Smooth muscle cell of the brain vasculature (primary cell): ENCODE measurements at regions not wholly inside any gene's neighbourhood (a gene's known extent, or its start where the extent isn't known, plus 50 kb on each side); places are given as distances from the start of the nearest gene placed in this dataset.

Experiments
- DNase-seq: peaks from one replicate; pipeline ENCODE4 v3.0.0-alpha.2; 2012; ENCODE audit warnings: low read depth, low spot score

DNA sequence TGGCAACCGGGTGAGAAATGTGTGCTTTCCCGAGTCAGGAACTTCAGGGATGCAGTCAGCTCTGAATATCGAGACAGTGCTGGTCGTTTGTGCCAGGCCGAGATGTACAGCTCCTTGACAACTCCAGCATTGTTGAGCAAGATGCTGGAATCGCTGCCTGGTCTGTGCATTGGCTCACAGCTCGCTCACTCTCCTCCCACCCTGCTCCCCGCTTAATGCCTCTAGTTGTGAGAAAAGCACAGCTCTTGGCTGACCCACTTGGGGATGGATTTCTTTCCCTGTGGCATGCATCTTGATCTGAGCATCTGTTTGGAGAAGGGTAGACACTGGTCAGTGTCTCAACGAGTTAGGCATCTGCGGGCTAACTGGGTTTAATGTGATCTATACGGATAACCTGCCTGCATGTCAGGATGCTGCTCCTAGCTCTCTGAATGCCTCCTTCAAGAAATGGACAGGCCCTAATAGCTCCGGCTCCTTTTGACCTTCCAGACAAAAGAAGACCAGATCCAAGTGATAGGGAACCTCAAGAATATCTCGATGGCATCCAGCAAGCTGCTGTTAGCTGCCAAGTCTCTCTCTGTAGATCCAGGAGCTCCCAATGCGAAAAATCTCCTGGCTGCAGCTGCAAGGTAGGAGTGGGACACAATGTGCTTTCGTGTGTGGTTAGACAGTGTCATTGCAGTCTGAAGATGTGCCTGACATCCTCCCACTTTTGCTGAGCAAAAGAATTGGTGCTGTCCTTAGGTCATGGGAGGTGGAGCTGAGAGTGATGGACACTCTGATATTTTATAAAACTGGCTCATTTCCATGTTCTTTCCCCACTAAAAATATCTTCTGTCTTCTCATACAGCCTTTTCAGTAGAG lies 302.2 kb upstream of the TPM1 start:
- DNase-seq, result no peak

DNA sequence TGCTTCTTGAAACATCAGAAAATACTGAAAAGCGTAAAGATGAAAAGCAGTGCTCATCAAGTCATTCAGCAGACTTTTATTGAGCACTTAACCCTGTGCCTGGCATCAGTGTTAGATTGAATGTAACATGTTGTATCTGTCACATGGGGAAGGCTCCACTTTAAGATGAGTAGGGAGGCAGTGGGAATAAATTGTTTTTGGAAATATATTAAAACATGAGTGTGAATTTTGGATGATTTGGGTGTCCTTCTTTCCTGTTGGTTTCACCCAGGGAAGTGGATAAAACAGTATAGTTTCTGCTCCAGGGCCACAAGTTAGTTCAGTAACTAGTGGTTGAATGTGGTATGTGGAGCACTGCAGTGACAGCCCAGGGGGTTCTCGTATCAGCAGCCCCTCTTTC lies 301.4 kb upstream of the TPM1 start:
- no peak for DNase-seq

DNA sequence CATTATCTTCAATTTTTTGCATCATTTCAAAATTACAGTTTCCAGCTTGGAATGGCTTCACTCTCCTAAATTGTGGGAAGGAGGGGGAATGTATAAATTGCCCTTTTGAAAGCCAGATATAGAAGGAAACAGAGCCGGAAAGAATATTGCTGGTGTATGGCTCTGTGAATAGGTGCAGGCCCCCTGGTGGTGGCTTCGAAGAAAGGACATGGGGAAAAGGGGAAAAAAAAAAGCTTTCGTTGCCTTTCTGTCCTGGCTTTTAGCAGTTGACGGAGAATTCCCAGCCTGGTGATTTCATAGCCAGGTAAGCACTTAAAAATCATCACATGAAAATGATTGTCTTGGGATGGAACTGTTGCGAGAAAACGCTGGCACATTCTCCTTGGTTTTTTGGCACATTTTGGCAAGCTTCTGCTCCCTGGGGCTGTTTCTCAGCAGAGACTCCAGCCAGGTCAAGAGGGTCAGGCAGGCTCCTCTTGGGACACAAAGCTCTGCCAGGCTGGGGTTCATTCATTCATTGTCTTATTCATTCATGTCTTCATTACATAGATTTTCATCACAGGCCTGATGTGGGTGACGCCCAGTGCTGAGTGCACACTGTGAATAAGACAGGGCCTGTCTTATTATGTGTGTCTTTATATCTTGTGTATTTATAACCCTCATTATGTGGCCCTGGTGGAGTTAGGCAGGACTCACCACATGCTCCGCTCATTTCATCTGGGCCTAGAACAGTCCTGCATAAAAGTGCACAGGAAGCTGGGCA lies 300.0 kb upstream of the TPM1 start:
- peak; percentile 39 for DNase-seq

DNA sequence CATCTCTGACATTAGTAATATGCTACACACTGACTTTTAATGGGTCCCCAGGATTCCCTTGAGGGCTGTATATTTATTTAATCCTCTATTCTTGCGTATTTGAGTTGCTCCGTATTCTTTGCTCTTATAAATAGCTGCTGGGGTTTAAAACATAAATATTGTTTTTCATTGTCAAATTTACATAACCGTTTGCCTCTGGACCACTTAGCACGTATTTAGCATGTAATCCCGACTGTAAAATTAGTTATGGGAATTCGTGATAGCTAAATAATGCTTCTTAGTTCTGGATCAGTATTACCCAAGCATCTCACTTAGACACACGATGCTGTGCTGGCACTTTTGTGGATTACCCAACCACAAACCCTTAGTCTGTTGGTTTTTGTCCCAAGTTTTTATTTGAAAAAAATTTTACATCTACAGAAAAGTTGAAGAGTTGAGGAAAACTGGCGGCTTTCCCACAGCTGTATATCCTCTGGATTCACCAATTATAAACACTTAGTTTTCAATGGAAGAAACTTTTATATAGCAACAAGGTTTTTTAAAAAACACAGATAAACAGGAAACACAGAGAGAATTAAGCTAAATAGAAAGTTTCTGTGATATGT lies 296.8 kb upstream of the TPM1 start:
- no peak for DNase-seq

DNA sequence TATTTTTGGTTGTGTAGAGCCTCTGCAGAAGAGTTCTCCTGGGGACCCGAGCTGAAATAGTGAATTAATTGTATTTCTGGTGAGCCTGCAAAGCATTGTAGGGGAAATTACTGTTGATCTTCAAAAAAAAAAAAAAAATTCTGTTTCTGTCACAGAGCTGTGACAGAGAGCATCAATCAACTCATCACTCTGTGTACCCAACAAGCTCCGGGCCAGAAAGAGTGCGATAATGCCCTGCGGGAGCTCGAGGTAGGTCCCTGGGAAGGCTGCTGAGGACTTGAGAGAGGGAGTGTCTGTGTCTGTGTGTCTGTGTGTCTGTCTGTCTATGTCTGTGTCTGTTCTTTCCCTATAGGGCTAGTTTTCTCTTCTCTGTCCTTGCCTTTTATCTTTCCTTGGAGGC lies 294.4 kb upstream of the TPM1 start:
- no peak for DNase-seq

DNA sequence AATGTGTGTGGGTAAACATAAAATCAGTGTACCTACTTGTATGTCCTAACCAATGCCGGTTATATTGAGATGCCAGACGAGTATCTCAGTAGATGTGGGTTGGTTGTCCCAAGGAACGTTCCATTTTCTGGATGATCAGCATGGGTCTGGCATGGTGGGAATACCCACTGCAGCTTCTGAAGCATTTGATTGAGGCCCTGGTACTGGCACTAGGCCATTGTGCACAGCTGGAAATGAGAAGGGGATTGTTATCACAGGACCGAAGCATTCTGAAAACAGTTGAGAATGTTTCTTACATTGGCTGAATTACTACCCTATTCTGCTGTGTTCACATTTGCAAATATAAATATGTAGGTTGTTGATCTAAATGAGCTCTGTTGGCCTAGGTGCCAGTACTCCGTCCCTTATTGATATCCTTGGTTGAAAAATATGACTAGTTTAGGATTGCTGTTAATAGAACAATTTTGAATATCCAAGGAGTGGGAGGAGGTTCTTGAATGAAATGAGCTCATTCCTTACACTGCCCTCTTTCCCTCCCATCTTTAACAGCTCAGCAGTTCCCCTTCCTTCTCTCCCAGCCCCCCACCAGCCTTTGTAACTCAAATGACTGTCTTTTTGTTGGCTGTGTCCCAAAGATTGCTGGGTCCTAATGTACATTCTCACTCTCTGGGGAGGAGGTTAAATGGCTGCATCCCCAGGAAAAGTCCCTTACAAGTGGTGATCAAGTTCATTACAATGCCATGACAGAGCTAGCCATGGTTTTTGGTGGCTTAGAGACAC lies 293.3 kb upstream of the TPM1 start:
- DNase-seq, result peak; percentile 50

DNA sequence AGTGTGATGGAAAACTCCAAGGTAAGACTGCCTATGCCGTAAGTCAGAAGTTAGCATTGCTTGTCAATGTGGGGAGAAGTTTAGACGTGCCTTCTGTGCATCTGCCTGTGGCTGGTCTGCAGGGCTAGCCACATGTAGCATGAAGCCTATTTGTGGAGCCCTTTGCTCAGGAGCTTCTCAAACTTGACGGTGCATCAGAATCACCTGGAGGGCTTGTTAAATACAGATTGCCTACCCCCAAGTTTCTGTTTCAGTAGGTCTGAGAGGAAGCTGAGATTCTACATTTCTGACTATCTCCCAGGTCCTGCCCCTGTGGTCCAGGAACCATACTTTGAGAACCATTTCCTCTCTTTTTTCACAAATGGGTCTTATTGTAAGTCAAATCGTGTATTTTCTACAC lies 292.1 kb upstream of the TPM1 start:
- DNase-seq, result no peak

DNA sequence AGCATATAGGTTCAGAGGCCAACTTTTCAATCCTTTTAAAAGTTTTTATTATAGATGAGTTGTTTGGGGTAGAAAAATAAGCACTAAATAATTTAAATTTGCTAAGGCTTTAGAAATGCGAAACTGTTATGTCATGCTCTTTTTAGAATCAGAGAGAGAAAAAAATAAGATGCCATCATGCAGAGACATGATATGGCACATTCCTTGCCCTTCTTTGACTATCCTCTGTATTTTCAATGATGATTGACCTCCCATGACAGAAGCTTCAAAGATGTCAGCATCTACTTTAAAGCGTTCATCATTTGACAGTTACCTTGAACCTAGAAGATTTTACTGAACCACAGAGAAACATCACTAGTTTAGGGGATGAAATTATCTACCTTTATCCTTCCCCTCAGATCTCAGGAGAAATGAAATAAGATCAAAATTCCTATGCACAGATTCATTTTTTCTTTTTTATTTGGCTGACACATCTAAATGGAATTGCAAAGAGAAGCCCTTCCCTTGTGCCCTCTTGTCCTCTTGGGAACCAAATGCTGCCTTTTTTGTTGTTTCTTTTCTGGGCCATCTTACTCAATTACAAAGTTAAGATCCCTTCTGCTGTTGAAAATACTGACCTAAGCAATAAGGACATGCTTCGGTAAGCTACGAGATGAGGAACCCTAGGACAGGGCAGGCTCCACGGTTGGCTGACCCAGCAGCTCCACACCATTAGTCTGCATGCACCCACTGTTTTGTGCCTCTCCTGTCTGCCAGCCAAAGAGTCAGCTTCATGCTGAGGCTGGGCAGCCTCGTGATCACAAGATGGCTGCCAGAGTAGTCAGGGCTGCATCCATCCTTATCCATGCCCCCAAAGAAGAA lies 289.7 kb upstream of the TPM1 start:
- no peak for DNase-seq

DNA sequence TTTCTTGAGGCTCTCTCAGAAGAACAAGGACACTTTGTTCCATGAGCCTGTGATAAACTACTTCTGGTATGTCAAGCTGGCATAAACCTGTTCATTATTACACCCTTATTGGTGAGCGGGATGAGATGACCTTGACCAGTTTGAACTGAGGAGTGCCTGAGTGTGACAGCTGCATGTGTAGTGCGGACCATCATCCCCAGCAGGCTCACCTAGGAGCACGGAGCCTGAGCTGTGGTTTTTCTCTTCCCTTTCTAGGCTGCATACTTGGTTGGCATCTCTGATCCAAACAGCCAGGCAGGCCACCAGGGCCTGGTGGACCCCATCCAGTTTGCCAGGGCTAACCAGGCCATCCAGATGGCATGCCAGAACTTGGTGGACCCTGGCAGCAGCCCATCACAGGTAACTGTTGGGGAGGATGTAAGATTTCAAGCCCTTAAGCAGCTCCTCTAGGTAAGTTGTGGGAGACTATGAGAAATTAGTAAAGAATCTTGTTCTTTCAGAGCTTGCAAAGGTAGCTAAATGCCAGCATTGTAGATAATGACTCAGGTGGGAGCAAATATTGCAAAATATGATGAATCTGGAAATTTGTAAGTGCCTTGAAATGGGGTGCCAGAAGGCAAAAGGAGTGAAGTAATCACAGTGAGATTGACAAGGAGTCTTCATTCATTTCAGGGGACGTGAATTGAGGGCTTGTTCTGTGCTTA lies 288.9 kb upstream of the TPM1 start:
- DNase-seq, result no peak

DNA sequence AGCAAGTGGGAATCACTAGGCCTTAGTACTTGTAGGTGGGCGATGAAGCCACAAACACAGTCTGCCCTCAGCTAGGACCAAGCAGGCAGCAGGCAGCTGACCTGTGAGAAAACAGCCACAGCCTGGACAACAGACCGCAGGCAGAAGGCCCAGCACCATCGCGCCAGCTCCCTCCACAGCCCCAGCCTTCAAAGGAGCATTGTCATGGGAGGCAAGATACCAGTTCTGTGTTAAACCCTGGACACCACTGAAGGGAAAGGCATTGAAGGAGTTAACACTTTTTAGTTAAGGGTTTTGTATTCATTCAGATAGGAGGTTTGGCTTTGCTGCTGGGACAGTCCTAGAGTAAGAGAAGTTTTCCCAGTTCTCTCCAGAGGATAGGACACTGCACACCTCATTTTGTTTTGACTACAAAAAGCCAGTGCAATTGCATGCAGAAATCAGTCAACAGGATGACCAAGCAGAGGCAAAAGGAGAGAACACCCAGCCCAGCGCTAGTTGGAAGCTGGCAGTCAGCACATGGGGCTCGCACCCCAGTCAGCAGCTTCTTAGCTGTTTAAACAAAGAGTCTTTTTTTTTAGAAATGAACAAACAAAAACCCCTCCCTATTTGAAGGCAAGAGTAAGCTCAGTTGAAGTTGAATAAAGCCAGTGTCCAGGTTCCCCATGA lies 286.1 kb upstream of the TPM1 start:
- no peak for DNase-seq

DNA sequence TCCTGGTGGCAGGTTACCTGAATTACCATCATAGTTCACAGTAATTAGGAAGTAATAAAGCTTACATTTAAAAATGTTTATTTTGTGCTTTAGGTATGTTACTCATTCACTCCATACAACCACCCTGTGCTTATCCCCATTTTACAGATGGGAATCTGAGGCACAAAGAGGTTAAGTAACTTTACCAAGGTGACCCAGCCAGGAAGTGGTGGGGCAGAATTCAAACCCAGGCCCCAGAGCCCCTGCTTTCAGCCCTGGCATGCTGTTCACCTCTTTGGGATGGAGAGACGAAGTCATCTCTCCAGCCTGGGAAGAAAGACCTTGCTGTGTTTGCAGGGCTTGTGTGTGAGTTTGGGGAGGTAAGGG lies 285.6 kb upstream of the TPM1 start:
- no peak for DNase-seq

DNA sequence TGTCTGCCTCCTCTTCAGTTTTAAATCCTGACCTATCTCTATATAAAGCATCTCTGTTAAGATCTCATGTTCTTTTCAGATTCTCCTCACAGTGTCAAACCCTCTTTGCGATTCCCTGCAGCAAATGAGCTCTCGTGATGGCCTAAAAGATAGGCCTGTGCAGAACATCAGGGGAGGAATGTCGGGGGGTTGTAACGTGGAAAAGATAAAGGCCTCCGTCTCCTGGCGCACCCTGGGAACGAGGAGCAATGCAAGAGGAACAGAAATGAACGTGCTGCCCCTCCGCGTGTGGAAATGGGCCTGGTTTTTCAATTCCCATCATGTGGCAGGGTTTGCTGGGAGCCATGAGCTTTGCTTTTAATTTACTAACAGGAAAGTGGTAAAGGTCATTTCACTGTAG lies 285.0 kb upstream of the TPM1 start:
- DNase-seq, result no peak

DNA sequence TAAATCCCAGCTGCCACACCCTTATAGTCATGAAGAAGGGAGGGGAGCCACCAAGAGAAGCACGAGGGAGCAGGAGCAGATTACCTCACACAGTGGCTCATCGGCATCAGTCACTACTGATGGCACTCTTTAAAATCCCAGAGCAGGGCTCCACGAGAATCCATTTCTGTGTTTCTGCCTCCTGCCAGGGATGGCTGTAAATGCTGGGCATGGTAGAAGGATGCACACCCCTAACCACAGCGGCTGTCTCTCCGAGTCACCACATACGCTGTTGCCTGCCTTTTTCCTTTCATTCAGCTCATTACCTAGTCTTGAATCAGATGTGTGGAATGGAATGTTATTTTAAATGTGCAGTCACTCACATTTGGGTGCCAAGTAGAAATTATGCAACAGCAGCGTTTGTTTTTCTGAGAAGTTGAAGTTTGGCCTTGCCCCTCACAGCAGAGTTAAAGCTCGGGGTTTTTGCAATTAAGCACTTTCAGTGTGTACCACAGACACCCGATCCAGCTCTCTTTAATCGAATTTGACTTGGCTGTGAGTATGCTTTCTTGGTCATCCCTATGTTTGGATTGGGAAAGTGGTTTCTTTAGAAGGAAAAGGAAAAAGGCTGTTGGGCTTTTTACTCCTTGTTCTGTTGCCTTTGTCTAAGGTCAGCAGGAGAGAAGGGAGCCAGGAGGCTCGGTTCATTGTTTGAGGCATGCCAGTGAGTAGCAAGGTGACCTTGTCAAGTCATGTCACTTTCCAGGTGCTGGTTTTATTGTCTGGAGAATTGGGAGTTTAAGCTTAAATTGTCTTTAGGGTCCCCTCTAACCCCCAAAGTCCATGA lies 284.2 kb upstream of the TPM1 start:
- DNase-seq, result peak; percentile 23

DNA sequence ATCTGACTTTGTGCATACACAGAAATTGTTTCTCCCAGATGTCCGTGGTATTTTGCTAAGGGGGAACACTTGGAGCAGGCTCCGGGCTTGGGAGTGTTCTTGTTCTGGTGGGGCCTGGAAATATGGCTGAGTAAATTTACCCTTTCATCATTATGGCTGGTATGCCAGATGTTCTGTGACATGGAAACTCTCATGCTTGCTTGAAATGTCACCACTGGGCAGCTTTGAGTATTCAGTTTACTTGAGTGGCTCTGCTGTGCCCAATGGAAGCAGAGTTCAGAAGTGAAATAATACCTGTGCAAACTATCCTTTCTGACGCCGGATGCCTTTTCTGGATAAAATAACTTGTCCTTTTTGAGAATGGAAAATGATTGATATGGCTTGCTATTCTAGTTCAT lies 283.6 kb upstream of the TPM1 start:
- no peak for DNase-seq

DNA sequence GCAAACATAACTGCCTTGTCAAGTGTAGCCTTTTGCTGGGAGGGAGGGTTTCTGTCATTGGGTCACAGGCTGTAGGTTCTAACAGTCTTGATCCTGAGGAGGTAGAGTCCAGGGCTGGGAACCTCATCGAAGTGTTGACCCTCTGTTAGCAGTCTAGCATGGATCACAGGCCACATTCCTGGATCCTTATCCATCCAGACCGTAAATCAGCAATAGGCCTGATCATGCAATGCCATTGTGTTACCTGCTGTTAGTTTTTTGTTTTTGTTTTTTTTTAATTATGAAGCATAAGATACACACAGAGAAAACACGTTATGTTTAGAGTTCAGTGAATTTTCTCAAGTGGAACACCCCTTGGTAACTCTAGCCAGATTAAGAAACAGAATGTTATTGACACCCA lies 282.0 kb upstream of the TPM1 start:
- DNase-seq, result no peak

DNA sequence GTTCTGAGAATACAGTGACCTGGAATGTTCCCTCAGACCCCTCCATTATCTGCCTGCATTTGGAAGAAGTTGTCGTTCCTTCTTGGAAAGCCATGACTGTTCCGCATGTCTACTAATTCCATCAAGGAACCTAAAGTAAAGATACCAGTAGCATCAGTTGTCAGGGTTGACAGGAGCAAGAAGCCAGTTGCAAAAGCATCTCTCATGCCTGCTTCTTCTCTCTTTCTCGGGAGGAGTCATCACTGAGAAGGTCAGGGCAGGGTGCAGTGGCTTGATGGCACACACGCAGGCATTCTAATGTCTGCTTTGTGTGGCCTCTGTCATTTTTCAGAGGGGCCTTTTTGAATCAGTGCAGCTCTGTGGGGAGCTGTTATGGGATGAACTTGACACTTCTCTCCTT lies 276.6 kb upstream of the TPM1 start:
- DNase-seq, result no peak

DNA sequence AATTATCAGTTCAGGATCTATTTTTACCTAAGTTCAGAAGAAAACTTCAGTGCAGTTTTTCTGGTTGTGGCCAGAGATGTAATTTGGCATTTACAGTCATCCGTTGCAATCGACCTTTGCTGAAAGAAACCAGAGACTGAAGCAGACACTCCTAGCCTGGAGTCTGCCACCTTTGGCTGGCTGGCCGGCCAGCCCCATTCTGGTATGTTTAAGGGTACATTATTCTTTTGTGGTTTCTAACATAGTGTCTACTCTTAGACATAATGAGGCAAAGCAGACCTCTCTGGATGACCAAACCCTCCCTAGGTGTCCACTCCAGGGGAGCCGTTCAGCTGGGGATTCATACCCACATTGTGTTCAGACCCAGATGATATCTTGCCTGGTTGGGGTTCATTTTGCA lies 275.9 kb upstream of the TPM1 start:
- no peak for DNase-seq

DNA sequence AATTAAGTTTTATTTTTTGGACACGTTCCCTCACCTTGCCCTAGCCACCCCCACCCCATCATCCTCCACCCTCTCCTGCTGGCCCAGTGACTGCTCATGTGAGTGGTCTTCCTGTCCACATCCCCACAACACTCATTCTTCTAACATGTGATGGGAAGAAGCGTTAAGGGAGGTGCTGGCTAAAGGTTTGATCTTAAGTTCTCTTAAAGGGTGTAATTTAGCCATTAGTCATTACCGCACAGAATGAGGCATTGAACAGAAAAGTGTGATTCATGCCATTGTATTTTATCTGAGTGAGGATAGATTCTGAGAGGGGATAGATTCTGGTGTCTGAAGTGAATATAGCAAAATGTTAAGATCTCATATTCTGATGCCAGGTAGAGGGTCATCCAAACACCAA lies 272.9 kb upstream of the TPM1 start:
- no peak for DNase-seq

DNA sequence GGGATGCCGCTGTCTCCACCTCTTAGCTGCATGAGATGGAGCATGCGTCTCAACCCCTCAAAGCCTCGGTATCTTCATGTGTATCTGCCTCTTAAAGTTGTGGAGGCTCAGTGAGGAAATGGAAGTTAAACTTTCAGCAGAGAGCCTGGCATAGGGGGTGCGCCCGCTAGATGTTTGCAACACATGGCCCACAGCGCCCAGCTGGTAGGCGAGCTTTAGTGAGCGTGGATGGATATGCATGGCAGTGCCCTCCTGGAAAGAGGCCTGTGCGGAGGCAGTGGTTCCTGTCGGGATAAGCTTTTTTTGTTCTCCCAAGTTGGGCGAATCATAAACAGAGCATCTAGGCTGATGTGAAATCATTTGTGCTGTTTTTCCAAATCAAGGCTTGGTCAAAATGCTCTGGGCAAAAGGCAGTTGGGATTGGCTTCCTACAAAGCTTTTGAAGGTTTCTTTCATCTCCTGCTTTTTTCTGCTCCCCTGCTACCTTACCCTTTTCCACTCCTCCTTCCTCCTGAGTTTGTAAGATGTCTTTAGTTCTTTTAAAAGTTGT lies 272.4 kb upstream of the TPM1 start:
- no peak for DNase-seq
